ENCODE measurements at regions not wholly inside any gene's neighbourhood (a gene's known extent, or its start where the extent isn't known, plus 50 kb on each side); places are given as distances from the start of the nearest gene placed in this dataset.

DNA sequence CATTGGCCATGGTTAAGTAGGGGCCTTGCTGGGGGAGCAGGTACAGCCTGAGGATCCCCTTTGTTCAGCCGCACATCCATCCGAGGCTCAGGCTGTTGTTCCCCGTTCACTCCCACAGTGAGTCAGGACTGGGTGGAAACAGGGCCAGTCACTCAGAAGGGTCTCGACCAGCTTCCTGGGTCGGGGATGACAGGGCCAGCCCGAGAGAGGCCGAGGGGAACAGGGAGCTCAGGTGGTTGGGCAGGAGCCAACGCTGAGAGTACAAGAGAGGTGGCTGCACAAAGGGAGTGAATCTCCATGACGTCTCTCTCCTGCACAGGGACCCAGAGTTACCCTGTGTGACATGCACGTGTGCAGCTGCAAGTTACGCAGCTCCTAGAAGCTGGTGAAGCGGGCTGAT, 97.2 kb upstream of the SHANK2 start:
- no peak for TF ChIP-seq CTCF (IDR thresholded peaks at IDR 0.05)
- TF ChIP-seq POLR2A (IDR thresholded peaks at IDR 0.05): no peak
